Choroid plexus epithelial cell (primary cell): ENCODE measurements at regions not wholly inside any gene's neighbourhood (a gene's known extent, or its start where the extent isn't known, plus 50 kb on each side); places are given as distances from the start of the nearest gene placed in this dataset.
"Not testable (repeated sequence)": the region's sequence is repeated elsewhere in the genome, so short reads cannot be mapped to it uniquely, and the experiment has no call there.

ENCODE experiments used
- DNase-seq: peaks from one replicate; pipeline ENCODE4 v3.0.0-alpha.2; 2010; ENCODE audit warnings: low read depth
- H3K4me3 ChIP-seq: 2 replicates; pipeline ENCODE4 v1.5.1; 2011; ENCODE audit warnings: low read depth, mild to moderate bottlenecking, control low read depth, low read length, moderate library complexity
- TF ChIP-seq, protein P1 (sequence below): conservative IDR thresholded peaks from 2 replicates; pipeline ENCODE4 v1.5.1; 2011; ENCODE audit warnings: low read depth, mild to moderate bottlenecking, control low read depth, inconsistent platforms, low read length, moderate library complexity

GRCh38 chr7:17101207-17101696 lies 197.2 kb upstream of the AHR start:
- no peak overlapping the region for H3K4me3 ChIP-seq
- TF ChIP-seq, protein P1, sequence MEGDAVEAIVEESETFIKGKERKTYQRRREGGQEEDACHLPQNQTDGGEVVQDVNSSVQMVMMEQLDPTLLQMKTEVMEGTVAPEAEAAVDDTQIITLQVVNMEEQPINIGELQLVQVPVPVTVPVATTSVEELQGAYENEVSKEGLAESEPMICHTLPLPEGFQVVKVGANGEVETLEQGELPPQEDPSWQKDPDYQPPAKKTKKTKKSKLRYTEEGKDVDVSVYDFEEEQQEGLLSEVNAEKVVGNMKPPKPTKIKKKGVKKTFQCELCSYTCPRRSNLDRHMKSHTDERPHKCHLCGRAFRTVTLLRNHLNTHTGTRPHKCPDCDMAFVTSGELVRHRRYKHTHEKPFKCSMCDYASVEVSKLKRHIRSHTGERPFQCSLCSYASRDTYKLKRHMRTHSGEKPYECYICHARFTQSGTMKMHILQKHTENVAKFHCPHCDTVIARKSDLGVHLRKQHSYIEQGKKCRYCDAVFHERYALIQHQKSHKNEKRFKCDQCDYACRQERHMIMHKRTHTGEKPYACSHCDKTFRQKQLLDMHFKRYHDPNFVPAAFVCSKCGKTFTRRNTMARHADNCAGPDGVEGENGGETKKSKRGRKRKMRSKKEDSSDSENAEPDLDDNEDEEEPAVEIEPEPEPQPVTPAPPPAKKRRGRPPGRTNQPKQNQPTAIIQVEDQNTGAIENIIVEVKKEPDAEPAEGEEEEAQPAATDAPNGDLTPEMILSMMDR: no peak
- DNase-seq: no peak

DNA sequence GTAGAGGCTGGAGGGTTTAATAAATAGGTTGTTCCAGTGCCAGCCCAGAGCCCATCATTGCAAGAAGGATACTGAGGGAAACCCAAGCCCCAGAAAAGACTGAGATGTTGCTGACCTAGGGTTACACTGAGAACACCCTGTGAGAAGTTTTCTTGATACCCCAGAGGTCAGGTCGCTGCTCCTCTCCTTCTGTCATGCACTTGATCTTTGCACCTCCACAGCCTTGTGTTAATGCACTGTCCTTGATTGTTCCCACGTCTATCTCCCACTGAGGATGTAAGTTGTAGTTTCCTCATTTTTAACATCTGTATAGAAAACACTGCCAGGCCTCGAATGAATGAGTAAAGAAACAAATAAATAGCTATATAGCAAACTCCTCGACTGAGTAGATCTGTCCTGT lies 195.3 kb upstream of the AHR start:
- TF ChIP-seq, protein P1: no peak
- DNase-seq: no peak
- H3K4me3 ChIP-seq: no peak overlapping the region

DNA sequence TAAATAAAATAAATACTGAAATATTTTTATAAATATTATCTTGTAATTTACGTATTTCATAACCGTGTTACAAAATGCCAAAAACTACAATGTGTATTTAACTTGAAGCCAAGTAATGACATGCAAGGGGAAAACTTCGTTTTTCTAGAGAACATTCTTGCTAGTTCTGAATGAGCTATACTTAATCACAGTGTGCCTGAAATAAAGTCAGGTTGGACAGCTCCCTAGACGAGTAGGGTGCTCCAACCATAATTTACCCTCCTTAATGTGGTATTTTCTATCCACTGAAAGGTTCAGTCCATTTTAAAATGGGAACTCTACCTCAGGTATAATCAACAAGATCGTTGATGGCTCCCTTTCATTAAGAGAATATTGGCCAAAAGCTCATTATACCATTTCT lies 194.5 kb upstream of the AHR start:
- peak; percentile 32 for DNase-seq
- H3K4me3 ChIP-seq: no peak overlapping the region
- TF ChIP-seq, protein P1: no peak

DNA sequence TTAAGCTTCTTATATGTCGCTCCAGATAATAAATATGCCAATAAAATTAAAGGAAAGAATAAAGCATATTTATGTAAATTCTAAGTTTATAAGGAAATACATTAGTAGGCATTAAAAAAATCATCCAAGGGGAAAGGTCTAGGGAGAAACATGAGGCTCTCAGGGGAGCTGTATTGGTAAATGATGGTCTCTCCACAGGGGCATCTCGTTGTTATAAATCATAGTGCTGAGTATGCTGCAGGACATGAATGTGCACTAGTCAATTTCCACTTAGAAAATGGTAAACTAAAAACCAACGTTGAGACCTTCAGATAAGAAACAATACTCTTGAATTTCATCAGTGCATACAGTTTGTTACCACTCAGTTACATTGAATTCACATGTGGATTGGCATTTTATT lies 194.0 kb upstream of the AHR start:
- H3K4me3 ChIP-seq: no peak overlapping the region
- TF ChIP-seq, protein P1: no peak
- no peak for DNase-seq

DNA sequence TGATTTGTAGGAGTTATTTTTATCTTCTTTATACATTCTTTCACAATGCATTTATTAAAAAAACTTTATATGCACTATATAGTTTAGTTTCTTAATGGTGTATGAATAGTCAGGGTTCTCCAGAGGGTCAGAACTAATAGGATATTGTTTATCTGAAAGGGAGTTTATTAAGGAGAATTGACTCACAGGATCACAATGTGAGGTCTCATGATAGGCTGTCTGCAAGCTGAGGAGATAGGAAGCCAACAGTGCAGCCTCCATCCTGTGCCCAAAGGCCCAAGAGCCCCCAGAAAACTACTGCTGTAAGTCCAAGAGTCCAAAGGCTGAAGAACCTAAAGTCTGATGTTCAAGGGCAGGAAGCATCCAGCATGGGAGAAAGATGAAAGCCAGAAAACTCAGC lies 192.8 kb upstream of the AHR start:
- no peak overlapping the region for H3K4me3 ChIP-seq
- TF ChIP-seq, protein P1: no peak
- peak; percentile 62 for DNase-seq

DNA sequence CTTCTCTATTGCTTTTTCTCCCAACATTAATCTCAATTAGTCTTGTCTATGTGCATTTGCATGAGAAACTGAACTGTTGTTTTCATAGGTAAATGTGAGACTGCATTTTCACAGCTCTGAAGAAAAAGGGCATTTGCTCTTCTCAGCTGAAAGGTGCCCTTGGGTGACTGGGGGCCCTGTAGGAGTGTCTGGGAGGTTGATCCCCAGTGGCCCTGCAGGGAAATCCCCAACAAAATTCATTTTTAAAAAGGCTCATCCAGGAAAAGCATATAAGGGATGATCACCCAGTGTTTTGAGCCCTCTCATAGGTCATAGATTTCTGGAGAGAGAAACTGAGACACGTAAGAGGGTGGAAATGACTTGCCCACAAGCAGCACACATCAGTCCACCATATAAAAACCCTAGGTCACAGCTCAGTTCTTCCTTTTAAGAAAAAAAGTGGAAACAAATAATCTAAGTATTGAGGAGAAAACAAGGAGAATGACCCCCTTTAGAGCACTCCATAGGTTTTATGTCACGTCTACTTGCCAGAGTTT lies 190.3 kb upstream of the AHR start:
- TF ChIP-seq, protein P1: no peak
- DNase-seq: no peak
- no peak overlapping the region for H3K4me3 ChIP-seq

DNA sequence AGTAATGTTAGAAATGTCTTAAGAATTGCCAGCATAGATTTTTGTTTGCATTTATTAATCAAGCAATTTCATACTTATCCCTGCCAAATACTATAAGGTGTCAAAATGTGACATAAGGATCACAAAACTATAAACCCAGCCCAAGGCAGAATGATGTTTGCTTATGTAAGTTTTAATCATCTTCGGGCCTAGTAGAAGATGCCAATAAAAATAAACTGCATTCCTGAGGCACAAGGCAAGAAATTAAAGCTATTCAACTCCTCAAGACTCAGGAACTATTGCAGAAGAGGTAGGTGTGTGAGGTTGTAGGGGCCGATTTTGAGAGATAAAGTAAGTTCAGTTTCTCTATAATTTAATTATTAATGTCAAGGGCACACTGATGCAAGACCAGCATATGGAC lies 189.4 kb upstream of the AHR start:
- no peak overlapping the region for H3K4me3 ChIP-seq
- TF ChIP-seq, protein P1: no peak
- peak; percentile 83 for DNase-seq

GRCh38 chr7:17113770-17114169 lies 184.7 kb upstream of the AHR start:
- not testable (repeated sequence) for DNase-seq, H3K4me3 ChIP-seq
